GM12878 (cell line): ENCODE measurements at regions not wholly inside any gene's neighbourhood (a gene's known extent, or its start where the extent isn't known, plus 50 kb on each side); places are given as distances from the start of the nearest gene placed in this dataset.
A peak's percentile ranks its signal among the peaks of the same experiment; 100 is the strongest.

Experiments used
- ATAC-seq: fragments of 200-7000 bp; cut with Tn5 transposase; 3 replicates; pipeline ENCODE4 v1.9.1; 2020; ENCODE audit warnings: mild to moderate bottlenecking, moderate library complexity
- BruUV-seq: library from RNA; stranded (reverse); fragments of 400-500 nt; replicated peaks from 2 replicates; lab custom pipeline; 2021; lab: Mats Ljungman, UMichigan
- CTCF ChIA-PET: fragments of 300-600 bp; sonication (Branson Sonifier 250); formaldehyde crosslinking; extraction: SDS; loops from one replicate; lab custom pipeline; 2021; ENCODE audit warnings: inconsistent platforms; lab: Yijun Ruan, JAX
- POLR2A ChIA-PET: fragments of 350-600 bp; formaldehyde crosslinking; extraction: SDS; loops from one replicate; lab custom pipeline; 2021; ENCODE audit warnings: inconsistent platforms; lab: Charles Lee
- RAD21 ChIA-PET: fragments of 300-600 bp; sonication (Branson Sonifier 250); formaldehyde crosslinking; loops from one replicate; lab custom pipeline; 2023; ENCODE audit warnings: antibody characterized with exemption; ENCODE audit not compliant: unreplicated experiment; lab: Charles Lee
- SMC1A ChIA-PET: fragments of 300-600 bp; sonication (Branson Sonifier 250); formaldehyde crosslinking; loops from one replicate; lab custom pipeline; 2023; ENCODE audit not compliant: unreplicated experiment, uncharacterized antibody; lab: Charles Lee
- DNase-seq: peaks from one replicate; pipeline ENCODE4 v3.0.0-alpha.2; 2011; ENCODE audit warnings: low read depth, low spot score
- FAIRE-seq: peaks from 3 replicates; lab custom pipeline; 2011; peaks lifted over from hg19 to GRCh38; lab: Jason Lieb, UNC
- H2AFZ ChIP-seq: 2 replicates; pipeline ENCODE4 v1.6.0; 2011; ENCODE audit warnings: low read depth, low read length, control low read depth; ENCODE audit not compliant: control insufficient read depth
- H3K27ac ChIP-seq: 2 replicates; pipeline ENCODE4 v1.5.1; 2011; ENCODE audit warnings: control low read depth; ENCODE audit not compliant: control insufficient read depth, insufficient read depth
- H3K27me3 ChIP-seq, 2 experiments: replicated peaks in 1 of 2; 2 replicates each; pipeline versions ENCODE4 v1.6.0 to v1.6.1; 2011; ENCODE audit warnings: low read length in 1 of 2; ENCODE audit not compliant: control insufficient read depth in 2 of 2, insufficient read depth in 2 of 2
- H3K36me3 ChIP-seq, 2 experiments: 2 replicates each; pipeline ENCODE4 v1.5.1; 2011; ENCODE audit warnings: low read length in 1 of 2; ENCODE audit not compliant: control insufficient read depth in 2 of 2, insufficient read depth in 2 of 2
- H3K4me1 ChIP-seq: 2 replicates; pipeline ENCODE4 v1.6.1; 2011; ENCODE audit warnings: mild to moderate bottlenecking, low read length, moderate library complexity, mixed read lengths; ENCODE audit not compliant: control insufficient read depth, insufficient read depth
- H3K4me2 ChIP-seq: 2 replicates; pipeline ENCODE4 v1.6.0; 2011; ENCODE audit warnings: control low read depth; ENCODE audit not compliant: control insufficient read depth, insufficient read depth
- H3K4me3 ChIP-seq: fragments of 200-600 bp; sonication (generic); 2 replicates; pipeline ENCODE4 v1.5.1; 2016
- H3K79me2 ChIP-seq: 2 replicates; pipeline ENCODE4 v1.6.0; 2011; ENCODE audit warnings: low read length; ENCODE audit not compliant: control insufficient read depth, insufficient read depth
- H3K9ac ChIP-seq: 2 replicates; pipeline ENCODE4 v1.8.0; 2011; ENCODE audit warnings: low read length, control low read depth, mixed read lengths; ENCODE audit not compliant: control insufficient read depth, insufficient read depth
- H3K9me3 ChIP-seq: replicated peaks from 3 replicates; pipeline ENCODE4 v1.5.1; 2011; ENCODE audit warnings: mild to moderate bottlenecking, low read length; ENCODE audit not compliant: control insufficient read depth, insufficient read depth
- H4K20me1 ChIP-seq: 2 replicates; pipeline ENCODE4 v1.6.0; 2011; ENCODE audit not compliant: control insufficient read depth, insufficient read depth
- CBX3 ChIP-seq: fragments of 200-600 bp; sonication (generic); IDR thresholded peaks from 2 replicates; pipeline ENCODE4 v1.6.1; 2016; ENCODE audit warnings: low read depth, borderline replicate concordance
- CHD4 ChIP-seq: fragments of 200-600 bp; sonication (generic); IDR thresholded peaks from 2 replicates; pipeline ENCODE4 v1.6.1; 2016; ENCODE audit warnings: mild to moderate bottlenecking
- CREM ChIP-seq: IDR thresholded peaks from 2 replicates; pipeline ENCODE4 v1.6.1; 2014; ENCODE audit warnings: antibody characterized with exemption, low read depth
- FOXM1 ChIP-seq: IDR thresholded peaks from 2 replicates; pipeline ENCODE4 v1.6.1; 2012; ENCODE audit warnings: low read depth, mild to moderate bottlenecking, inconsistent platforms, low read length, moderate library complexity
- MEF2B ChIP-seq: fragments of 450-650 bp; IDR thresholded peaks from 2 replicates; pipeline ENCODE4 v1.6.1; 2018; ENCODE audit warnings: mild to moderate bottlenecking, moderate library complexity; ENCODE audit not compliant: partially characterized antibody, poor library complexity, severe bottlenecking
- NBN ChIP-seq: fragments of 450-650 bp; IDR thresholded peaks from 2 replicates; pipeline ENCODE4 v1.6.1; 2016
- NFYB ChIP-seq: IDR thresholded peaks from 2 replicates; pipeline ENCODE4 v1.6.1; 2011; ENCODE audit warnings: low read depth, mild to moderate bottlenecking, low read length, improper control_type of control experiment, moderate library complexity; ENCODE audit not compliant: insufficient read depth
- NR2F1 ChIP-seq: fragments of 450-650 bp; conservative IDR thresholded peaks from 2 replicates; pipeline ENCODE4 v1.6.1; 2017; ENCODE audit warnings: mild to moderate bottlenecking
- PRDM15 ChIP-seq: fragments of 450-650 bp; formaldehyde crosslinking; IDR thresholded peaks from 2 replicates; pipeline ENCODE4 v1.4.0; 2020; ENCODE audit warnings: mild to moderate bottlenecking, moderate library complexity
- RFX5 ChIP-seq: IDR thresholded peaks from 2 replicates; pipeline ENCODE4 v1.6.1; 2011; ENCODE audit warnings: low read depth, low read length, improper control_type of control experiment
- STAT3 ChIP-seq: IDR thresholded peaks from 2 replicates; pipeline ENCODE4 v1.6.1; 2011; ENCODE audit warnings: low read depth, low read length, improper control_type of control experiment
- YY1 ChIP-seq: IDR thresholded peaks from 2 replicates; pipeline ENCODE4 v1.6.1; 2011; ENCODE audit warnings: low read depth, mild to moderate bottlenecking, low read length
- ZNF274 ChIP-seq: IDR thresholded peaks from one replicate; pipeline ENCODE4 v1.8.0; 2011; ENCODE audit not compliant: insufficient read length, insufficient read depth
- WGBS: methylation state at CpG from one replicate; pipeline ENCODE4 v1.1.6; 2016; ENCODE audit warnings: low lambda C conversion rate; ENCODE audit not compliant: insufficient replicate concordance, insufficient coverage; ENCODE audit errors: missing lambda C conversion rate; 5-methylcytosine and 5-hydroxymethylcytosine counted together
- in situ Hi-C: fragments of 300-500 bp; cut with MboI; formaldehyde crosslinking; loops from 9 replicates; pipeline ENCODE4 v1.14.3; 2018; ENCODE audit warnings: mixed read lengths
- intact Hi-C: fragments of 100-400 bp; cut with micrococcal nuclease; formaldehyde crosslinking; loops from one replicate; pipeline ENCODE4 v1.14.2; 2022; ENCODE audit not compliant: unreplicated experiment
- TF ChIP-seq, protein P1 (sequence below), 3 experiments: IDR thresholded peaks in 2 of 3; conservative IDR thresholded peaks in 1 of 3; 2 replicates each; pipeline ENCODE4 v1.5.1; 2011; ENCODE audit warnings: low read depth in 3 of 3, low read length in 3 of 3, mild to moderate bottlenecking in 3 of 3, control low read depth in 2 of 3, moderate library complexity in 2 of 3, inconsistent platforms in 1 of 3, mixed read lengths in 1 of 3; ENCODE audit not compliant: control insufficient read depth in 2 of 3, insufficient read depth in 1 of 3; ENCODE audit errors: extremely low read depth in 1 of 3
- TF ChIP-seq, protein P2 (sequence below): IDR thresholded peaks from 2 replicates; pipeline ENCODE4 v1.6.1; 2011; ENCODE audit warnings: borderline replicate concordance, low read depth, mild to moderate bottlenecking, moderate library complexity, low read length; ENCODE audit not compliant: insufficient read depth, poor library complexity, severe bottlenecking

DNA sequence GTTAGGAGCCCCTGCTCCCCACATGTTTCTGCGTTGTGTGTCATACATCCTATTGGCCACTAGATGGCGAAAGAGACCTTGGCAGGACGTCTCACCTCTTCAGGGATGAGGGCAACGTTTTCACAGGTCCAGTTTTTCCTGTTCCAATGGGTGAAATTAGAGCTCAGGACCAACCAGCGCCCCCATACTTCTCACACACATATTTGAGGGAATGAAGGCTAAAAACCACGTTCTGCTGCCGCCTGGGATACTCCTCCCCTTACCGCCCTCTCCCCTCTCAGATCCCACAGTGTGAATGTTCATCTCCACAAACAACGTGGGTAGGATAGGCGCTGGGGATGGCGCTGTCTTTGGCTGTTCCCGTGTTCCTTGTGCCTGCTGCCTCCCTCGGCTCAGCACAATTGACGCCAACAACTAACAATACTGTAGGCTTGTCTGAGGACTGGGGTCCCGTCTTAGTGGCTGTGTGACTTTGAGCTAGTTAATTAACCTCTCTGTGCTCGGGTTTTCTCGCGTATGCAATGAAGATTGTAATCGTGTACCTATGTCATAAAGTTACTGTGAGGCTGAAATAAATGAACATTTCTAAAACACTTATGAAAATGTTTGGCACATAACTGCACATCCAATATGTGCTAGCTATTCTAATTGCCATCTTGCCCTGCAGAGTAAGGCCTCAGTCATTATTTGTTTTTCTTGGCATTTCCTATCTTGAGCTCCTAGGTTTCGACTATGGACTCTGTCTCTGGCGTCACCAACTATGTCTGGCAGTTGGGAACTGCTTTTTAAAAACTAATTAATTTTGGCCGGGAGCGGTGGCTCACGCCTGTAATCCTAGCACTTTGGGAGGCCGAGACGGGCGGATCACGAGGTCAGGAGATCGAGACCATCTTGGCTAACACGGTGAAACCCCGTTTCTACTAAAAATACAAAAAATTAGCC is 181.3 kb upstream of the STK26 start:
- H3K4me3 ChIP-seq, result no peak overlapping the region
- H3K27me3 ChIP-seq, result no peaks in the 10 kb centered on the region
- RAD21 ChIA-PET, result interaction anchor here (0.6 to 2.3 kb wide), 15 partner anchors 13 to 1419 kb away, joined by 3 to 15 read pairs (median 4); partner anchors contain the start of gene RAP2C
- CTCF ChIA-PET, result interaction anchor here (0.6 to 2.0 kb wide), 43 partner anchors 8 to 790 kb away, joined by 3 to 28 read pairs (median 4); partner anchors contain the start of gene RAP2C
- in situ Hi-C loops (no loop called here), intact Hi-C loops (loop anchor here (1.0 to 5.0 kb wide), 4 partner anchors 230 to 1261 kb away; partner anchors contain the start of gene RAP2C)
- H3K79me2 ChIP-seq, result no peaks in the 10 kb centered on the region
- POLR2A ChIA-PET, result no interaction called here
- peak overlapping the region; percentile 61 for H2AFZ ChIP-seq
- 43% methylated on average over 27 of the region's 31 CpGs for WGBS
- no peaks in the 10 kb centered on the region for H4K20me1 ChIP-seq
- SMC1A ChIA-PET, result interaction anchor here (0.9 to 1.8 kb wide), 25 partner anchors 9 to 874 kb away, joined by 3 to 13 read pairs (median 4); partner anchors contain the start of gene RAP2C
- H3K9me3 ChIP-seq, result no peaks in the 10 kb centered on the region
- no peaks in the 10 kb centered on the region for H3K4me1 ChIP-seq
- no TSS peak for BruUV-seq
- no peak overlapping the region for H3K27ac ChIP-seq
- DNase-seq, result no peak
- FAIRE-seq, result peak; percentile 97
- H3K9ac ChIP-seq, result no peak overlapping the region
- ATAC-seq, result peak; percentile 98
- H3K4me2 ChIP-seq, result peak overlapping the region; percentile 53
- no peaks in the 10 kb centered on the region for H3K36me3 ChIP-seq
- TF ChIP-seq CBX3 (no peak), FOXM1 (no peak), PRDM15 (CRISPR knock-in tag) (no peak), CREM (peak; percentile 30; the same call in 1 of the 2 replicates), NFYB (no peak), CHD4 (no peak), YY1 (peak; percentile 64; the same call in 1 of the 2 replicates), RFX5 (no peak), STAT3 (no peak), MEF2B (no peak), ZNF274 (no peak), NR2F1 (no peak), NBN (0 out of 2 replicates have a peak, but pooled peaks have one; percentile 27)
- TF ChIP-seq, protein P1, sequence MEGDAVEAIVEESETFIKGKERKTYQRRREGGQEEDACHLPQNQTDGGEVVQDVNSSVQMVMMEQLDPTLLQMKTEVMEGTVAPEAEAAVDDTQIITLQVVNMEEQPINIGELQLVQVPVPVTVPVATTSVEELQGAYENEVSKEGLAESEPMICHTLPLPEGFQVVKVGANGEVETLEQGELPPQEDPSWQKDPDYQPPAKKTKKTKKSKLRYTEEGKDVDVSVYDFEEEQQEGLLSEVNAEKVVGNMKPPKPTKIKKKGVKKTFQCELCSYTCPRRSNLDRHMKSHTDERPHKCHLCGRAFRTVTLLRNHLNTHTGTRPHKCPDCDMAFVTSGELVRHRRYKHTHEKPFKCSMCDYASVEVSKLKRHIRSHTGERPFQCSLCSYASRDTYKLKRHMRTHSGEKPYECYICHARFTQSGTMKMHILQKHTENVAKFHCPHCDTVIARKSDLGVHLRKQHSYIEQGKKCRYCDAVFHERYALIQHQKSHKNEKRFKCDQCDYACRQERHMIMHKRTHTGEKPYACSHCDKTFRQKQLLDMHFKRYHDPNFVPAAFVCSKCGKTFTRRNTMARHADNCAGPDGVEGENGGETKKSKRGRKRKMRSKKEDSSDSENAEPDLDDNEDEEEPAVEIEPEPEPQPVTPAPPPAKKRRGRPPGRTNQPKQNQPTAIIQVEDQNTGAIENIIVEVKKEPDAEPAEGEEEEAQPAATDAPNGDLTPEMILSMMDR (IDR thresholded peaks at IDR 0.05 in 2 of 3, conservative IDR thresholded peaks at IDR 0.05 in 1 of 3; ENCODE audit: control insufficient read depth in 2 of 3, extremely low read depth in 1 of 3, insufficient read depth in 1 of 3, low read depth in 3 of 3, low read length in 3 of 3), result peak; percentile 85 to 90 (median 88)
- TF ChIP-seq, protein P2, sequence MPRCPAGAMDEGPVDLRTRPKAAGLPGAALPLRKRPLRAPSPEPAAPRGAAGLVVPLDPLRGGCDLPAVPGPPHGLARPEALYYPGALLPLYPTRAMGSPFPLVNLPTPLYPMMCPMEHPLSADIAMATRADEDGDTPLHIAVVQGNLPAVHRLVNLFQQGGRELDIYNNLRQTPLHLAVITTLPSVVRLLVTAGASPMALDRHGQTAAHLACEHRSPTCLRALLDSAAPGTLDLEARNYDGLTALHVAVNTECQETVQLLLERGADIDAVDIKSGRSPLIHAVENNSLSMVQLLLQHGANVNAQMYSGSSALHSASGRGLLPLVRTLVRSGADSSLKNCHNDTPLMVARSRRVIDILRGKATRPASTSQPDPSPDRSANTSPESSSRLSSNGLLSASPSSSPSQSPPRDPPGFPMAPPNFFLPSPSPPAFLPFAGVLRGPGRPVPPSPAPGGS, result no peak
